22Rv1 (cell line): ENCODE measurements at regions not wholly inside any gene's neighbourhood (a gene's known extent, or its start where the extent isn't known, plus 50 kb on each side); places are given as distances from the start of the nearest gene placed in this dataset.

Experiments used
- CTCF ChIP-seq: fragments of 450-650 bp; IDR thresholded peaks from 2 replicates; pipeline ENCODE4 v1.5.1; 2017; ENCODE audit warnings: mild to moderate bottlenecking
- ZFX ChIP-seq: fragments of 450-650 bp; IDR thresholded peaks from 2 replicates; pipeline ENCODE4 v1.6.1; 2017; ENCODE audit warnings: antibody characterized with exemption, borderline replicate concordance

- TF ChIP-seq CTCF, result no peak
- no peak for TF ChIP-seq ZFX
Observed at GRCh38 chr13:58144616-58145015, 513.1 kb downstream of the PCDH17 start.
